ENCODE measurements at regions not wholly inside any gene's neighbourhood (a gene's known extent, or its start where the extent isn't known, plus 50 kb on each side); places are given as distances from the start of the nearest gene placed in this dataset.
A peak's percentile ranks its signal among the peaks of the same experiment; 100 is the strongest.
"Not testable (repeated sequence)": the region's sequence is repeated elsewhere in the genome, so short reads cannot be mapped to it uniquely, and the experiment has no call there.

- DNase-seq (ENCODE audit: low read depth in 2 of 2, low spot score in 1 of 2): no peak
Observed at GRCh38 chr20:29687438-29687837, 1570.0 kb upstream of the DEFB115 start.

GRCh38 chr20:29689411-29690225, 1567.8 kb upstream of the DEFB115 start:
- DNase-seq (ENCODE audit: low read depth in 2 of 2, low spot score in 1 of 2): peak; percentile 2 to 7

- DNase-seq (ENCODE audit: low read depth in 2 of 2, low spot score in 1 of 2): no peak
Observed at GRCh38 chr20:29690274-29690673, 1567.2 kb upstream of the DEFB115 start.

GRCh38 chr20:29740601-29740950, 1516.9 kb upstream of the DEFB115 start:
- no peak for DNase-seq (ENCODE audit: low read depth in 2 of 2, low spot score in 1 of 2)

GRCh38 chr20:29740951-29741593, 1516.4 kb upstream of the DEFB115 start:
- no peak for DNase-seq (ENCODE audit: low read depth in 2 of 2, low spot score in 1 of 2)

- DNase-seq (ENCODE audit: low read depth in 2 of 2, low spot score in 1 of 2): no peak
Observed at GRCh38 chr20:29741594-29741893, 1515.9 kb upstream of the DEFB115 start.

GRCh38 chr20:29741894-29742698, 1515.4 kb upstream of the DEFB115 start:
- no peak for DNase-seq (ENCODE audit: low read depth in 2 of 2, low spot score in 1 of 2)

- DNase-seq (ENCODE audit: low read depth in 2 of 2, low spot score in 1 of 2): no peak
Observed at GRCh38 chr20:29742699-29743100, 1514.8 kb upstream of the DEFB115 start.

GRCh38 chr20:29743101-29743931, 1514.1 kb upstream of the DEFB115 start:
- DNase-seq (ENCODE audit: low read depth in 2 of 2, low spot score in 1 of 2): no peak

- DNase-seq (ENCODE audit: low read depth in 2 of 2, low spot score in 1 of 2): no peak
Observed at GRCh38 chr20:29744071-29744470, 1513.4 kb upstream of the DEFB115 start.

GRCh38 chr20:29745534-29746245, 1511.8 kb upstream of the DEFB115 start:
- DNase-seq (ENCODE audit: low read depth in 2 of 2, low spot score in 1 of 2): not testable (repeated sequence)

GRCh38 chr20:29750268-29750899, 1507.1 kb upstream of the DEFB115 start:
- no peak for DNase-seq (ENCODE audit: low read depth in 2 of 2, low spot score in 1 of 2)

- not testable (repeated sequence) for DNase-seq (ENCODE audit: low read depth in 2 of 2, low spot score in 1 of 2)
Observed at GRCh38 chr20:29752644-29753425, 1504.6 kb upstream of the DEFB115 start.

GRCh38 chr20:29753426-29753746, 1504.1 kb upstream of the DEFB115 start:
- not testable (repeated sequence) for DNase-seq (ENCODE audit: low read depth in 2 of 2, low spot score in 1 of 2)

GRCh38 chr20:29753879-29754278, 1503.6 kb upstream of the DEFB115 start:
- DNase-seq (ENCODE audit: low read depth in 2 of 2, low spot score in 1 of 2): not testable (repeated sequence)

- DNase-seq (ENCODE audit: low read depth in 2 of 2, low spot score in 1 of 2): not testable (repeated sequence)
Observed at GRCh38 chr20:29755854-29756498, 1501.5 kb upstream of the DEFB115 start.

- DNase-seq (ENCODE audit: low read depth in 2 of 2, low spot score in 1 of 2): no peak
Observed at GRCh38 chr20:29756664-29757063, 1500.8 kb upstream of the DEFB115 start.

GRCh38 chr20:29761621-29762385, 1495.7 kb upstream of the DEFB115 start:
- DNase-seq (ENCODE audit: low read depth in 2 of 2, low spot score in 1 of 2): not testable (repeated sequence)

Data from stimulated activated CD8-positive, alpha-beta memory T cell treated with anti-CD3 and anti-CD28 coated beads, Interleukin-4, amount 100 ng/mL, for 4 hours (primary cell).